ENCODE measurements at regions not wholly inside any gene's neighbourhood (a gene's known extent, or its start where the extent isn't known, plus 50 kb on each side); places are given as distances from the start of the nearest gene placed in this dataset.

GRCh38 chr9:84151640-84152039 lies 171.0 kb downstream of the RMI1 start:
- Histone ChIP-seq H3K4me1 (replicated peaks in 1 of 2) (peaks cover 0 to 13% of the 10 kb centered on the region in 2 donors), H3K27ac (no peak overlapping the region), H3K36me3 (replicated peaks in 1 of 2) (no peaks in the 10 kb centered on the region), H3K4me3 (no peak overlapping the region), H3K27me3 (no peaks in the 10 kb centered on the region), H3K9me3 (replicated peaks in 1 of 3) (no peaks in the 10 kb centered on the region)
- 89 to 95% (median 93%) methylated on average over 5 of the region's 5 CpGs for WGBS, 4 donors
- no peak for TF ChIP-seq POLR2A (IDR thresholded peaks at IDR 0.05)
- no peak for TF ChIP-seq CTCF (IDR thresholded peaks at IDR 0.05)
- DNase-seq = no peak
- intact Hi-C loops (cut with DNase I) = no loop called here

- no peak for TF ChIP-seq CTCF (IDR thresholded peaks at IDR 0.05)
- TF ChIP-seq POLR2A (IDR thresholded peaks at IDR 0.05) = no peak
- H3K27me3 ChIP-seq = no peaks in the 10 kb centered on the region
- H3K9me3 ChIP-seq (replicated peaks in 1 of 3) = no peaks in the 10 kb centered on the region
- no peak overlapping the region for H3K4me3 ChIP-seq
- intact Hi-C loops (cut with DNase I) = no loop called here
- WGBS, 4 donors = 64 to 73% (median 67%) methylated on average over 1 of the region's 1 CpG
- no peak overlapping the region for H3K27ac ChIP-seq
- DNase-seq = no peak
- H3K36me3 ChIP-seq (replicated peaks in 1 of 2) = no peaks in the 10 kb centered on the region
- peaks cover 0 to 7% of the 10 kb centered on the region in 2 donors for H3K4me1 ChIP-seq (replicated peaks in 1 of 2)
Observed at GRCh38 chr9:84152204-84152603, 171.6 kb downstream of the RMI1 start.

- no peaks in the 10 kb centered on the region for H3K4me1 ChIP-seq (replicated peaks in 1 of 2)
- DNase-seq = no peak
- no peaks in the 10 kb centered on the region for H3K27me3 ChIP-seq
- intact Hi-C loops (cut with DNase I) = no loop called here
- H3K9me3 ChIP-seq (replicated peaks in 1 of 3) = no peaks in the 10 kb centered on the region
- no peak overlapping the region for H3K27ac ChIP-seq
- WGBS, 4 donors = 55 to 96% (median 74%) methylated on average over 1 of the region's 1 CpG
- no peak overlapping the region for H3K4me3 ChIP-seq
- TF ChIP-seq CTCF (IDR thresholded peaks at IDR 0.05) (no peak), POLR2A (IDR thresholded peaks at IDR 0.05) (no peak)
- H3K36me3 ChIP-seq (replicated peaks in 1 of 2) = no peaks in the 10 kb centered on the region
Observed at GRCh38 chr9:84153885-84154284, 173.3 kb downstream of the RMI1 start.

- 82 to 89% (median 87%) methylated on average over 3 of the region's 3 CpGs for WGBS, 4 donors
- Histone ChIP-seq H3K36me3 (replicated peaks in 1 of 2) (no peaks in the 10 kb centered on the region), H3K27me3 (no peaks in the 10 kb centered on the region), H3K9me3 (replicated peaks in 1 of 3) (no peaks in the 10 kb centered on the region), H3K4me1 (replicated peaks in 1 of 2) (no peaks in the 10 kb centered on the region), H3K27ac (no peak overlapping the region), H3K4me3 (no peak overlapping the region)
- DNase-seq = no peak
- intact Hi-C loops (cut with DNase I) = no loop called here
- TF ChIP-seq CTCF (IDR thresholded peaks at IDR 0.05) (no peak), POLR2A (IDR thresholded peaks at IDR 0.05) (no peak)
Observed at GRCh38 chr9:84154320-84154719, 173.7 kb downstream of the RMI1 start.
